Aorta (tissue), 5 donors: ENCODE measurements at regions not wholly inside any gene's neighbourhood (a gene's known extent, or its start where the extent isn't known, plus 50 kb on each side); places are given as distances from the start of the nearest gene placed in this dataset.

Source experiments
- ATAC-seq: fragments of 200-7000 bp; cut with Tn5 transposase; one replicate; pipeline ENCODE4 v1.9.1; 2022; ENCODE audit warnings: moderate library complexity; ENCODE audit not compliant: low FRiP score
- DNase-seq, 2 donors: peaks; one replicate each; pipeline ENCODE4 v3.0.0-alpha.2; 2020
- H3K27ac ChIP-seq, 2 donors: one replicate each; pipeline ENCODE4 v1.5.1; 2013; ENCODE audit warnings: low read length in 2 of 2, mild to moderate bottlenecking in 2 of 2, moderate library complexity in 2 of 2, control low read depth in 1 of 2, inconsistent platforms in 1 of 2, low read depth in 1 of 2
- H3K27me3 ChIP-seq, 2 donors: one replicate each; pipeline ENCODE4 v1.6.1; 2013; ENCODE audit warnings: control low read depth in 1 of 2, low read length in 1 of 2, mild to moderate bottlenecking in 1 of 2, moderate library complexity in 1 of 2; ENCODE audit not compliant: insufficient read depth in 2 of 2, control insufficient read depth in 1 of 2
- H3K36me3 ChIP-seq, 2 donors: one replicate each; pipeline ENCODE4 v1.6.1; 2013; ENCODE audit warnings: control low read depth in 1 of 2, low read length in 1 of 2, mild to moderate bottlenecking in 1 of 2; ENCODE audit not compliant: insufficient read depth in 2 of 2, control insufficient read depth in 1 of 2
- H3K4me1 ChIP-seq, 2 donors: one replicate each; pipeline ENCODE4 v1.6.1; 2013; ENCODE audit warnings: low read length in 2 of 2, control low read depth in 1 of 2, mild to moderate bottlenecking in 1 of 2, moderate library complexity in 1 of 2; ENCODE audit not compliant: insufficient read depth in 2 of 2, control insufficient read depth in 1 of 2
- H3K4me3 ChIP-seq, 2 donors: one replicate each; pipeline ENCODE4 v1.5.1; 2013; ENCODE audit warnings: low read length in 2 of 2, control low read depth in 1 of 2, mild to moderate bottlenecking in 1 of 2
- H3K9me3 ChIP-seq: one replicate; pipeline ENCODE4 v1.6.1; 2013; ENCODE audit warnings: mild to moderate bottlenecking, low read length; ENCODE audit not compliant: control insufficient read depth
- WGBS, 2 donors: extraction: QIAGEN DNeasy Blood & Tissue Kit; methylation state at CpG; one replicate each; pipeline ENCODE4 v1.1.7; 2013; 5-methylcytosine and 5-hydroxymethylcytosine counted together
- intact Hi-C, 2 donors: fragments of 100-400 bp; cut with DNase I; formaldehyde crosslinking; loops; one replicate each; pipeline versions ENCODE4 v1.14.2 to v1.15.0; 2022
- donor health status: healthy with polysubstance abuse.
- donor health status: Bipolar disorder and iron deficiency.
- donor health status: DM: no; HTN: no; CAD: no.
- donor health status: DM: no; HTN: no; CAD: no.
- donor health status: DM: yes; HTN: yes; CAD: no.

- DNase-seq (no peak), ATAC-seq (no peak)
- Histone ChIP-seq H3K9me3 (no peaks in the 10 kb centered on the region), H3K27ac (no peak overlapping the region), H3K4me3 (no peak overlapping the region), H3K36me3 (no peaks in the 10 kb centered on the region), H3K4me1 (no peaks in the 10 kb centered on the region), H3K27me3 (no peaks in the 10 kb centered on the region)
- WGBS, 2 donors: 84 to 90% methylated on average over 3 of the region's 3 CpGs
- intact Hi-C loops: no loop called here
These were observed 216.8 kb upstream of the SATB1 start for GRCh38 chr3:18641916-18642315.

GRCh38 chr3:18635215-18635614 is 210.1 kb upstream of the SATB1 start:
- 67 to 74% methylated on average over 3 of the region's 3 CpGs for WGBS, 2 donors
- ATAC-seq: no peak

DNA sequence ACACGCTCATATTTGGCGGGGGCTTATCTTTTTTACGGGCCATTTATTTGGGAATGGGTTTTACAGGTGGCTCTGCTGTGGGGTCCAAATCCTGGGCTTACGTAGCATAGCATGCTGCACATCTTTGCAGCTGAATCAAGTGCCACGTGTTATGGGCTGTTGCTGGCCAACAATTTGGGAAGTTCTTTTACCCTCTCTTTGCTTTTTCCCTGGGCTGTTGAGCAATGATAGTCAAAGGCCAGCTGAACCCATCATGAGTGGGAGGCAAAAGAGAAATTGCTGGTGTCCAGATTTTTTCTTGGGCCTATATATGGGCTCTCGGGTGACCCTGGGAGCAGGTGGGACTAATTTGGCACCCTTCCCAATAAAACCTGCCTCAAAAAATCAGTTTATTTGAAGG is 209.3 kb upstream of the SATB1 start:
- H3K4me1 ChIP-seq: no peaks in the 10 kb centered on the region
- no peaks in the 10 kb centered on the region for H3K9me3 ChIP-seq
- no peaks in the 10 kb centered on the region for H3K27me3 ChIP-seq
- DNase-seq (no peak), ATAC-seq (no peak)
- no peak overlapping the region for H3K4me3 ChIP-seq
- intact Hi-C loops: no loop called here
- no peak overlapping the region for H3K27ac ChIP-seq
- 79 to 83% methylated on average over 6 of the region's 6 CpGs for WGBS, 2 donors
- H3K36me3 ChIP-seq: no peaks in the 10 kb centered on the region

More at GRCh38 chr3:18635215-18635614, 210.1 kb upstream of the SATB1 start:
- H3K27me3 ChIP-seq: no peaks in the 10 kb centered on the region
- intact Hi-C loops: no loop called here
- no peaks in the 10 kb centered on the region for H3K4me1 ChIP-seq
- H3K9me3 ChIP-seq: no peaks in the 10 kb centered on the region
- no peak overlapping the region for H3K27ac ChIP-seq
- no peak for DNase-seq
- no peaks in the 10 kb centered on the region for H3K36me3 ChIP-seq
- H3K4me3 ChIP-seq: no peak overlapping the region

DNA sequence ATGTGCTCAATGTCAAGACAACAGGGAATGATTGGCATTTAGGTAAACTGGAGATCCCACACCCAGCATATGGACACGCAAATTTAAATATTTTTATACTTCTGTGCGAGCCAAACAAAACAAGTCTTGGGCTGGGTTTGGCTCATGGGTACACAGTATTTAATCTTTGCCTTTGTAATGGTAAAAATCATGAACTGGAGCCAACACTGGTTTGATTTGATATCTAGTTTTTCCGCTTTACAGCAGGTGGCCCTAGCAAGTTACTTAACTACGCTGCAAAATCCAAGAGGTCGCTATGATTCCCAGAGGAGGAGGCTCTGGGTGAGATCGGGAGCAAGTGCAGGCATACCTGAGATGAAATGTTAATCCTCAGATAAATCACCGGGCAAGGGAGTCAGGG is 207.9 kb upstream of the SATB1 start:
- ATAC-seq (no peak), DNase-seq (no peak)
- H3K4me3 ChIP-seq: no peak overlapping the region
- H3K4me1 ChIP-seq: no peaks in the 10 kb centered on the region
- no peaks in the 10 kb centered on the region for H3K27me3 ChIP-seq
- WGBS, 2 donors: 50 to 56% methylated on average over 7 of the region's 7 CpGs
- no peak overlapping the region for H3K27ac ChIP-seq
- no peaks in the 10 kb centered on the region for H3K9me3 ChIP-seq
- H3K36me3 ChIP-seq: no peaks in the 10 kb centered on the region
- intact Hi-C loops: no loop called here

GRCh38 chr3:18630295-18630694 is 205.2 kb upstream of the SATB1 start:
- ATAC-seq (no peak), DNase-seq (no peak)
- H3K4me1 ChIP-seq: no peaks in the 10 kb centered on the region
- no peak overlapping the region for H3K27ac ChIP-seq
- no peak overlapping the region for H3K4me3 ChIP-seq
- no peaks in the 10 kb centered on the region for H3K9me3 ChIP-seq
- intact Hi-C loops: no loop called here
- no peaks in the 10 kb centered on the region for H3K36me3 ChIP-seq
- no peaks in the 10 kb centered on the region for H3K27me3 ChIP-seq
- WGBS, 2 donors: 82 to 83% methylated on average over 4 of the region's 4 CpGs

- H3K4me3 ChIP-seq: no peak overlapping the region
- no peaks in the 10 kb centered on the region for H3K36me3 ChIP-seq
- H3K27ac ChIP-seq: no peak overlapping the region
- 75 to 78% methylated on average over 2 of the region's 2 CpGs for WGBS, 2 donors
- no peaks in the 10 kb centered on the region for H3K4me1 ChIP-seq
- intact Hi-C loops: no loop called here
- no peak for DNase-seq
- no peaks in the 10 kb centered on the region for H3K9me3 ChIP-seq
- ATAC-seq: no peak
- no peaks in the 10 kb centered on the region for H3K27me3 ChIP-seq
These were observed 199.9 kb upstream of the SATB1 start for GRCh38 chr3:18625085-18625484.

- Histone ChIP-seq H3K36me3 (no peaks in the 10 kb centered on the region), H3K4me1 (no peaks in the 10 kb centered on the region), H3K27me3 (no peaks in the 10 kb centered on the region), H3K27ac (no peak overlapping the region), H3K9me3 (no peaks in the 10 kb centered on the region), H3K4me3 (no peak overlapping the region)
- no peak for ATAC-seq
- WGBS, 2 donors: 88 to 91% methylated on average over 6 of the region's 6 CpGs
- DNase-seq: no peak
- intact Hi-C loops: no loop called here
These were observed 198.1 kb upstream of the SATB1 start for GRCh38 chr3:18623220-18623619.

- no peak for DNase-seq
- Histone ChIP-seq H3K27me3 (no peaks in the 10 kb centered on the region), H3K9me3 (no peaks in the 10 kb centered on the region), H3K4me1 (no peaks in the 10 kb centered on the region), H3K36me3 (no peaks in the 10 kb centered on the region), H3K4me3 (no peak overlapping the region), H3K27ac (no peak overlapping the region)
- intact Hi-C loops: no loop called here
- ATAC-seq: no peak
These were observed 193.6 kb upstream of the SATB1 start for GRCh38 chr3:18618723-18619122.

DNA sequence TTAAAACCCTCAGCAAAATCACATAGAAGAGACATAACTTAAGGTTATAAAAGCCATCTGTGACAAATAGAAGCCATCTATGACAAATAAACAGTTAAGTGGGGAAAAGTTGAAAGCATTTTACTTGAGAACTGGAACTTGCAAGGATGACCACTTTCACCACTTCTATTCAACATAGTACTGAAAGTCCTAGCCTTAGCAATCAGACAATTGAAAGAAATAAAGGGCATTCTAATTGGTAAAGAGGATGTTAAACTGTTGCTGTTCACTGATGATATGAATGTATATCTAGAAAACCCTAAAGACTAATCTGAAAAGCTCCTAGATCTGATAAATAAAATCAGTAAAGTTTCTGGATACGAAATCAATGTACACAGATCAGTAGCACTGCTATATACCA is 186.9 kb upstream of the SATB1 start:
- H3K27ac ChIP-seq: no peak overlapping the region
- H3K36me3 ChIP-seq: no peaks in the 10 kb centered on the region
- H3K4me3 ChIP-seq: no peak overlapping the region
- H3K27me3 ChIP-seq: no peaks in the 10 kb centered on the region
- H3K9me3 ChIP-seq: peaks cover 2% of the 10 kb centered on the region
- no peaks in the 10 kb centered on the region for H3K4me1 ChIP-seq
- intact Hi-C loops: no loop called here
- DNase-seq: no peak
- WGBS, 2 donors: 93 to 94% methylated on average over 1 of the region's 1 CpG
- ATAC-seq: no peak
